GM23248 (cell line): ENCODE measurements at regions not wholly inside any gene's neighbourhood (a gene's known extent, or its start where the extent isn't known, plus 50 kb on each side); places are given as distances from the start of the nearest gene placed in this dataset.
"Not testable (repeated sequence)": the region's sequence is repeated elsewhere in the genome, so short reads cannot be mapped to it uniquely, and the experiment has no call there.

ENCODE experiments used
- DNase-seq: peaks from one replicate; pipeline ENCODE4 v3.0.0-alpha.2; 2015
- H2AFZ ChIP-seq: fragments of 200-600 bp; sonication (generic); 2 replicates; pipeline ENCODE4 v1.6.1; 2016; ENCODE audit warnings: antibody characterized with exemption
- H3F3A ChIP-seq: fragments of 200-600 bp; sonication (generic); 2 replicates; pipeline ENCODE4 v1.6.1; 2016; ENCODE audit warnings: mild to moderate bottlenecking, antibody characterized with exemption, mixed run types; ENCODE audit not compliant: insufficient read depth
- H3K27ac ChIP-seq: fragments of 200-600 bp; sonication (generic); 2 replicates; pipeline ENCODE4 v1.5.1; 2016; ENCODE audit warnings: mild to moderate bottlenecking
- H3K27me3 ChIP-seq: fragments of 200-600 bp; sonication (generic); replicated peaks from 2 replicates; pipeline ENCODE4 v1.6.1; 2016; ENCODE audit warnings: mild to moderate bottlenecking; ENCODE audit not compliant: insufficient read depth
- H3K36me3 ChIP-seq: fragments of 200-600 bp; sonication (generic); 2 replicates; pipeline ENCODE4 v1.6.1; 2016; ENCODE audit warnings: low read depth, mild to moderate bottlenecking
- H3K4me1 ChIP-seq: fragments of 200-600 bp; sonication (generic); 2 replicates; pipeline ENCODE4 v1.6.1; 2016; ENCODE audit warnings: mild to moderate bottlenecking; ENCODE audit not compliant: insufficient read depth
- H3K4me2 ChIP-seq: fragments of 200-600 bp; sonication (generic); one replicate; pipeline ENCODE4 v1.6.1; 2016; ENCODE audit warnings: mild to moderate bottlenecking; ENCODE audit not compliant: unreplicated experiment
- H3K4me3 ChIP-seq: fragments of 200-600 bp; sonication (generic); 2 replicates; pipeline ENCODE4 v1.5.1; 2016; ENCODE audit warnings: mild to moderate bottlenecking
- H3K79me2 ChIP-seq: fragments of 200-600 bp; sonication (generic); 2 replicates; pipeline ENCODE4 v1.6.1; 2016; ENCODE audit warnings: mild to moderate bottlenecking; ENCODE audit not compliant: insufficient read depth
- H3K9ac ChIP-seq: fragments of 200-600 bp; sonication (generic); 2 replicates; pipeline ENCODE4 v1.6.1; 2016; ENCODE audit warnings: mild to moderate bottlenecking
- H3K9me2 ChIP-seq: fragments of 200-600 bp; sonication (generic); 2 replicates; pipeline ENCODE4 v1.6.1; 2016; ENCODE audit warnings: mixed run types, mild to moderate bottlenecking, moderate library complexity; ENCODE audit not compliant: insufficient read depth
- H3K9me3 ChIP-seq: fragments of 200-600 bp; sonication (generic); one replicate; pipeline ENCODE4 v1.6.1; 2017; ENCODE audit warnings: low read depth
- H4K20me1 ChIP-seq: fragments of 200-600 bp; sonication (generic); 2 replicates; pipeline ENCODE4 v1.6.0; 2016; ENCODE audit not compliant: insufficient read depth
- WGBS, 2 experiments: methylation state at CpG; one replicate each; pipeline ENCODE4 v1.1.6; 2015 to 2017; ENCODE audit warnings: low lambda C conversion rate in 2 of 2, low coverage in 1 of 2; ENCODE audit errors: missing lambda C conversion rate in 2 of 2; 5-methylcytosine and 5-hydroxymethylcytosine counted together
- in situ Hi-C: fragments of 300-500 bp; cut with MboI; formaldehyde crosslinking; loops from 2 replicates; pipeline ENCODE4 v1.15.0; 2020

- 1% methylated on average over 49 to 85 of the region's 87 CpGs for WGBS, 2 experiments
- not testable (repeated sequence) for H4K20me1 ChIP-seq
- DNase-seq: peak; percentile 81
Observed at GRCh38 chr17:30731210-30732132, 93.0 kb downstream of the CRLF3 start.

GRCh38 chr17:30730837-30731209, 93.7 kb downstream of the CRLF3 start:
- H4K20me1 ChIP-seq, H3K36me3 ChIP-seq, H3K9me2 ChIP-seq, DNase-seq, H3F3A ChIP-seq, H3K9me3 ChIP-seq, in situ Hi-C loops, H3K27me3 ChIP-seq: not testable (repeated sequence)
- Histone ChIP-seq H3K9ac (peak overlapping the region; percentile 92), H3K4me3 (peak overlapping the region; percentile 89), H2AFZ (peak overlapping the region; percentile 76), H3K27ac (peak overlapping the region; percentile 36), H3K4me2 (peak overlapping the region; percentile 72), H3K4me1 (peaks cover 11% of the 10 kb centered on the region), H3K79me2 (peaks cover 81% of the 10 kb centered on the region)
- WGBS, 2 experiments: 65 to 77% methylated on average over 10 to 17 of the region's 17 CpGs

More at GRCh38 chr17:30731210-30732132, 93.0 kb downstream of the CRLF3 start:
- in situ Hi-C loops, H3F3A ChIP-seq, H3K9me3 ChIP-seq, H3K27me3 ChIP-seq, H3K36me3 ChIP-seq, H3K9me2 ChIP-seq: not testable (repeated sequence)
- Histone ChIP-seq H3K4me1 (peaks cover 11% of the 10 kb centered on the region), H2AFZ (peak overlapping the region; percentile 76), H3K79me2 (peaks cover 80% of the 10 kb centered on the region), H3K9ac (peak overlapping the region; percentile 92), H3K4me2 (peak overlapping the region; percentile 72), H3K27ac (peak overlapping the region; percentile 89), H3K4me3 (peak overlapping the region; percentile 89)

GRCh38 chr17:30730171-30730836, 94.2 kb downstream of the CRLF3 start:
- H3K36me3 ChIP-seq, H3F3A ChIP-seq, H4K20me1 ChIP-seq, in situ Hi-C loops, H3K27me3 ChIP-seq, H2AFZ ChIP-seq, H3K4me3 ChIP-seq, DNase-seq, H3K27ac ChIP-seq, H3K9me2 ChIP-seq, H3K9me3 ChIP-seq, H3K9ac ChIP-seq, H3K4me2 ChIP-seq: not testable (repeated sequence)
- WGBS, 2 experiments: 93 to 95% methylated on average over 8 of the region's 8 CpGs
- Histone ChIP-seq H3K79me2 (peaks cover 82% of the 10 kb centered on the region), H3K4me1 (peaks cover 11% of the 10 kb centered on the region)

- in situ Hi-C loops, H3F3A ChIP-seq, H4K20me1 ChIP-seq, H3K9me3 ChIP-seq, H3K4me2 ChIP-seq, DNase-seq, H3K9me2 ChIP-seq, H3K9ac ChIP-seq, H2AFZ ChIP-seq, H3K4me3 ChIP-seq, H3K36me3 ChIP-seq, H3K27ac ChIP-seq, H3K27me3 ChIP-seq: not testable (repeated sequence)
- Histone ChIP-seq H3K79me2 (peaks cover 75% of the 10 kb centered on the region), H3K4me1 (peaks cover 11% of the 10 kb centered on the region)
- 96 to 98% methylated on average over 14 of the region's 14 CpGs for WGBS, 2 experiments
Observed at GRCh38 chr17:30729471-30730170, 94.9 kb downstream of the CRLF3 start.

- H3K9ac ChIP-seq, H3K4me2 ChIP-seq, H3K9me2 ChIP-seq, DNase-seq, H3K36me3 ChIP-seq, in situ Hi-C loops, H3K9me3 ChIP-seq, H3K27ac ChIP-seq, H3K27me3 ChIP-seq, H2AFZ ChIP-seq, H4K20me1 ChIP-seq, H3K4me1 ChIP-seq, H3K4me3 ChIP-seq, H3F3A ChIP-seq: not testable (repeated sequence)
- peaks cover 60% of the 10 kb centered on the region for H3K79me2 ChIP-seq
- 84 to 89% methylated on average over 8 of the region's 8 CpGs for WGBS, 2 experiments
Observed at GRCh38 chr17:30727517-30727916, 97.0 kb downstream of the CRLF3 start.

GRCh38 chr17:30726734-30727133, 97.8 kb downstream of the CRLF3 start:
- H3K79me2 ChIP-seq: peaks cover 61% of the 10 kb centered on the region
- in situ Hi-C loops, H3K4me1 ChIP-seq, H3K9me3 ChIP-seq, H3K9me2 ChIP-seq, H3K27ac ChIP-seq, H2AFZ ChIP-seq, H4K20me1 ChIP-seq, H3K36me3 ChIP-seq, H3F3A ChIP-seq, H3K4me3 ChIP-seq, DNase-seq, H3K27me3 ChIP-seq, H3K9ac ChIP-seq, H3K4me2 ChIP-seq: not testable (repeated sequence)
- WGBS, 2 experiments: 86 to 90% methylated on average over 12 of the region's 12 CpGs

GRCh38 chr17:30726310-30726709, 98.2 kb downstream of the CRLF3 start:
- peaks cover 60% of the 10 kb centered on the region for H3K79me2 ChIP-seq
- H3K27me3 ChIP-seq, H2AFZ ChIP-seq, H4K20me1 ChIP-seq, DNase-seq, H3K36me3 ChIP-seq, H3K9me3 ChIP-seq, H3K4me2 ChIP-seq, H3K9ac ChIP-seq, in situ Hi-C loops, H3K27ac ChIP-seq, H3K4me1 ChIP-seq, H3K4me3 ChIP-seq, H3K9me2 ChIP-seq, H3F3A ChIP-seq: not testable (repeated sequence)
- 94 to 96% methylated on average over 9 of the region's 9 CpGs for WGBS, 2 experiments
